Spleen (tissue), 7 donors: ENCODE measurements at regions not wholly inside any gene's neighbourhood (a gene's known extent, or its start where the extent isn't known, plus 50 kb on each side); places are given as distances from the start of the nearest gene placed in this dataset.
"Not testable (repeated sequence)": the region's sequence is repeated elsewhere in the genome, so short reads cannot be mapped to it uniquely, and the experiment has no call there.

ENCODE experiments used
- CTCF ChIP-seq, 11 experiments: fragments of 200-600 bp in 7 of 11; fragments of 450-650 bp in 4 of 11; sonication (generic) in 4 of 11; IDR thresholded peaks in 8 of 11; conservative IDR thresholded peaks in 3 of 11; 1 replicate in 7 of 11; 2 replicates in 4 of 11; pipeline versions ENCODE4 v1.4.0 to v1.8.0; 2016 to 2021; ENCODE audit warnings: antibody characterized with exemption in 11 of 11, inconsistent platforms in 4 of 11, mild to moderate bottlenecking in 1 of 11
- POLR2A ChIP-seq, 3 donors: fragments of 450-650 bp; IDR thresholded peaks; one replicate each; pipeline ENCODE4 v1.5.1; 2017; ENCODE audit warnings: antibody characterized with exemption in 3 of 3, mild to moderate bottlenecking in 1 of 3
- POLR2AphosphoS5 ChIP-seq, 3 donors: sonication (generic); formaldehyde crosslinking; IDR thresholded peaks; one replicate each; pipeline ENCODE4 v1.5.1; 2017; ENCODE audit warnings: antibody characterized with exemption in 3 of 3
- donor health status: DM: no; HTN: no; CAD: no; lungs with moderate emphysema.
- donor health status: DM: no; HTN: no; CAD: no.
- donor health status: DM: no; HTN: no; CAD: no.

- TF ChIP-seq CTCF (IDR thresholded peaks at IDR 0.05 in 8 of 11, conservative IDR thresholded peaks at IDR 0.05 in 3 of 11); POLR2AphosphoS5 (IDR thresholded peaks at IDR 0.05); POLR2A (IDR thresholded peaks at IDR 0.05): not testable (repeated sequence)
Measured at GRCh38 chr6:13864669-13865068, 50.3 kb upstream of the MCUR1 start.
